DND-41 (cell line): ENCODE measurements at regions not wholly inside any gene's neighbourhood (a gene's known extent, or its start where the extent isn't known, plus 50 kb on each side); places are given as distances from the start of the nearest gene placed in this dataset.

Experiments
- CTCF ChIP-seq: IDR thresholded peaks from 2 replicates; pipeline ENCODE4 v1.5.1; 2012; ENCODE audit warnings: borderline replicate concordance, low read length, moderate library complexity, mild to moderate bottlenecking; ENCODE audit not compliant: poor library complexity, severe bottlenecking; ENCODE audit errors: extremely low read depth
- EZH2 ChIP-seq: IDR thresholded peaks from 3 replicates; pipeline ENCODE4 v1.6.1; 2012; ENCODE audit warnings: borderline replicate concordance, low read depth, mild to moderate bottlenecking, moderate library complexity, low read length, inconsistent platforms; ENCODE audit not compliant: severe bottlenecking

- TF ChIP-seq CTCF (no peak), EZH2 (no peak)
These were observed 49.8 kb upstream of the COPS8 start for GRCh38 chr2:237035781-237036475.
